ENCODE measurements at regions not wholly inside any gene's neighbourhood (a gene's known extent, or its start where the extent isn't known, plus 50 kb on each side); places are given as distances from the start of the nearest gene placed in this dataset.

DNA sequence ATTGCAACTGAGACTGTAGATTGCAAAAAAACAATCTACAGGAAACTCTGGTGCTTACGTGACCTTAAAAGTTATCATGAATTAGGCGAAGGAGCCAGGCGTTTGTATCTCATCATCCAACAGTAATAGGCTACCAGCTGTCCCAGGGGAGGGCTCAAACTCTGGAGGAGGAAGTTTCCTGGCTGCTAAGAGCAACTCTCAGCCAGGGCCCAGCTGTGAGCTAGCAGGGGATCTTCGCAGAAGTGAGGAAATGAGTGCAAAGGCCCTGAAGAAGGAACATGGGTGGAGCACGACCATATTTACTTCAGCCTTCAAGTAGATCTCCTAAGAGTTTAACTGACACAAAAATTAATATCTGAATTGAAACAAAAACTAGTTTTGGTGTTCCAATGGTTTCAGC, 686.9 kb upstream of the MAP3K7 start:
- Histone ChIP-seq H3K9ac (ENCODE audit: low read depth, low read length) (no peak overlapping the region), H3K9me3 (ENCODE audit: control insufficient read depth, insufficient read depth, low read length) (no peaks in the 10 kb centered on the region), H3K4me1 (ENCODE audit: control insufficient read depth, insufficient read depth, low read length) (no peaks in the 10 kb centered on the region), H3K36me3 (ENCODE audit: control insufficient read depth, insufficient read depth, low read length) (no peaks in the 10 kb centered on the region), H3K27me3 (ENCODE audit: control insufficient read depth, insufficient read depth, low read length) (no peaks in the 10 kb centered on the region), H3K4me3 (ENCODE audit: low read depth, low read length) (no peak overlapping the region)

GRCh38 chr6:91271807-91272206, 684.9 kb upstream of the MAP3K7 start:
- H3K36me3 ChIP-seq (ENCODE audit: control insufficient read depth, insufficient read depth, low read length) = no peaks in the 10 kb centered on the region
- H3K4me3 ChIP-seq (ENCODE audit: low read depth, low read length) = no peak overlapping the region
- no peak overlapping the region for H3K9ac ChIP-seq (ENCODE audit: low read depth, low read length)
- H3K9me3 ChIP-seq (ENCODE audit: control insufficient read depth, insufficient read depth, low read length) = no peaks in the 10 kb centered on the region
- H3K27me3 ChIP-seq (ENCODE audit: control insufficient read depth, insufficient read depth, low read length) = no peaks in the 10 kb centered on the region
- no peaks in the 10 kb centered on the region for H3K4me1 ChIP-seq (ENCODE audit: control insufficient read depth, insufficient read depth, low read length)

GRCh38 chr6:91268941-91269340, 682.1 kb upstream of the MAP3K7 start:
- H3K4me1 ChIP-seq (ENCODE audit: control insufficient read depth, insufficient read depth, low read length) = no peaks in the 10 kb centered on the region
- H3K9ac ChIP-seq (ENCODE audit: low read depth, low read length) = no peak overlapping the region
- no peak overlapping the region for H3K4me3 ChIP-seq (ENCODE audit: low read depth, low read length)

DNA sequence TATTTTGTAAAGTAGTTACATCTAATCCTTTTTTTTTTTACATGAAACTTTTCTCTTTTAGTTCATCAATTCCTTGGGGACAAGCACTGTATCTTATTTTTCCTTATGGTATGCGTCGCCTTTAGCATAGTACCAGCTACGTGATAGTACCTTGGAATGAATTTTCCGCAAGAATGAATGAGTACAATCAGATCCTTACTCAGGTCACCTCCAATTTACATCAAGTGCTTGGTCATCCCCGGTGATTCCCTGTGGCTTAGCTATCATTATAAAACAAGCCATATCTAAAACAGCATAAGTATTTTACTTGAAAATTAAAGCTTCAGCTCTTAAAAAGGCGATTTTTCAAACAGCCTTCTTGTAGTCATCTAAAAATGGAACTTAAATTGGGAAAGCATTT, 680.4 kb upstream of the MAP3K7 start:
- H3K4me3 ChIP-seq (ENCODE audit: low read depth, low read length) = no peak overlapping the region
- no peak overlapping the region for H3K9ac ChIP-seq (ENCODE audit: low read depth, low read length)
- no peaks in the 10 kb centered on the region for H3K36me3 ChIP-seq (ENCODE audit: control insufficient read depth, insufficient read depth, low read length)
- no peaks in the 10 kb centered on the region for H3K27me3 ChIP-seq (ENCODE audit: control insufficient read depth, insufficient read depth, low read length)
- no peaks in the 10 kb centered on the region for H3K9me3 ChIP-seq (ENCODE audit: control insufficient read depth, insufficient read depth, low read length)
- H3K4me1 ChIP-seq (ENCODE audit: control insufficient read depth, insufficient read depth, low read length) = no peaks in the 10 kb centered on the region

More at GRCh38 chr6:91268941-91269340, 682.1 kb upstream of the MAP3K7 start:
- H3K27me3 ChIP-seq (ENCODE audit: control insufficient read depth, insufficient read depth, low read length) = no peaks in the 10 kb centered on the region
- H3K36me3 ChIP-seq (ENCODE audit: control insufficient read depth, insufficient read depth, low read length) = no peaks in the 10 kb centered on the region
- H3K9me3 ChIP-seq (ENCODE audit: control insufficient read depth, insufficient read depth, low read length) = no peaks in the 10 kb centered on the region

- H3K27me3 ChIP-seq (ENCODE audit: control insufficient read depth, insufficient read depth, low read length) = no peaks in the 10 kb centered on the region
- no peaks in the 10 kb centered on the region for H3K9me3 ChIP-seq (ENCODE audit: control insufficient read depth, insufficient read depth, low read length)
- H3K4me3 ChIP-seq (ENCODE audit: low read depth, low read length) = no peak overlapping the region
- no peak overlapping the region for H3K9ac ChIP-seq (ENCODE audit: low read depth, low read length)
- H3K4me1 ChIP-seq (ENCODE audit: control insufficient read depth, insufficient read depth, low read length) = no peaks in the 10 kb centered on the region
- H3K36me3 ChIP-seq (ENCODE audit: control insufficient read depth, insufficient read depth, low read length) = no peaks in the 10 kb centered on the region
These were observed 679.3 kb upstream of the MAP3K7 start for GRCh38 chr6:91266156-91266555.

GRCh38 chr6:91243436-91243835, 656.6 kb upstream of the MAP3K7 start:
- H3K9me3 ChIP-seq (ENCODE audit: control insufficient read depth, insufficient read depth, low read length) = no peaks in the 10 kb centered on the region
- H3K4me1 ChIP-seq (ENCODE audit: control insufficient read depth, insufficient read depth, low read length) = no peaks in the 10 kb centered on the region
- H3K4me3 ChIP-seq (ENCODE audit: low read depth, low read length) = no peak overlapping the region
- no peaks in the 10 kb centered on the region for H3K27me3 ChIP-seq (ENCODE audit: control insufficient read depth, insufficient read depth, low read length)
- H3K36me3 ChIP-seq (ENCODE audit: control insufficient read depth, insufficient read depth, low read length) = no peaks in the 10 kb centered on the region
- H3K9ac ChIP-seq (ENCODE audit: low read depth, low read length) = no peak overlapping the region

- Histone ChIP-seq H3K27me3 (ENCODE audit: control insufficient read depth, insufficient read depth, low read length) (no peaks in the 10 kb centered on the region), H3K9ac (ENCODE audit: low read depth, low read length) (no peak overlapping the region), H3K9me3 (ENCODE audit: control insufficient read depth, insufficient read depth, low read length) (no peaks in the 10 kb centered on the region), H3K36me3 (ENCODE audit: control insufficient read depth, insufficient read depth, low read length) (no peaks in the 10 kb centered on the region), H3K4me3 (ENCODE audit: low read depth, low read length) (no peak overlapping the region), H3K4me1 (ENCODE audit: control insufficient read depth, insufficient read depth, low read length) (no peaks in the 10 kb centered on the region)
These were observed 655.7 kb upstream of the MAP3K7 start for GRCh38 chr6:91242614-91242949.

DNA sequence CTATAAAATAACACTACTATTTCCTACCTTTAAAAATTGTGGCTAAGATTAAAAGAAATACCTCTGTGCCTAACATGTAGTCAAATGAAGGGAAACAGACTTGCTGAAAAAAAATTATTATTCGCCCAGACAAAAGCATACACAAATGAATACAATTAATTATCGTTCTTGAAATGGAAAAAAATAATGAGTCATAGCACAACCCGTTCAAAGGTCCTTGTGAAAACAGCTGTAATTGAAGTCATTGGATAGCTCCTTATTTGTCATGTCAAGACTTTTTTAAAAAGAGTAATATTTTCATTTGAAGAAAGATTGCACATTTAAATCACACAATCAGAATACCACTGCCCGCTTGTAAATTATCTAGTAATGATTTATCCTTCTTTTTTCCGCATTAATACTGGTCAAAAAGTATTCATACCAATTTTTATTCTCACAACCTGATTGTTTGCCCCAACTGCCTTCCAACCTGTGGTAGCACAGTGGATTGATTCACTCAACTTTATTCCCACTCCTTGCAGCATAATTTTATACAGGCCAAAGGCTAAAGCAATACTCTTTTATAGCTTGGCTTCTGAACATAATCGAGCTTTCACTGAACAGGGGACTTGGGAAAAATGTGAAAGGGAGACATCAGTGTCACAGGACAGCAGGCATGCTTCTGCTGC, 655.2 kb upstream of the MAP3K7 start:
- Histone ChIP-seq H3K4me3 (ENCODE audit: low read depth, low read length) (no peak overlapping the region), H3K36me3 (ENCODE audit: control insufficient read depth, insufficient read depth, low read length) (no peaks in the 10 kb centered on the region), H3K9ac (ENCODE audit: low read depth, low read length) (no peak overlapping the region), H3K4me1 (ENCODE audit: control insufficient read depth, insufficient read depth, low read length) (no peaks in the 10 kb centered on the region), H3K27me3 (ENCODE audit: control insufficient read depth, insufficient read depth, low read length) (no peaks in the 10 kb centered on the region), H3K9me3 (ENCODE audit: control insufficient read depth, insufficient read depth, low read length) (no peaks in the 10 kb centered on the region)

DNA sequence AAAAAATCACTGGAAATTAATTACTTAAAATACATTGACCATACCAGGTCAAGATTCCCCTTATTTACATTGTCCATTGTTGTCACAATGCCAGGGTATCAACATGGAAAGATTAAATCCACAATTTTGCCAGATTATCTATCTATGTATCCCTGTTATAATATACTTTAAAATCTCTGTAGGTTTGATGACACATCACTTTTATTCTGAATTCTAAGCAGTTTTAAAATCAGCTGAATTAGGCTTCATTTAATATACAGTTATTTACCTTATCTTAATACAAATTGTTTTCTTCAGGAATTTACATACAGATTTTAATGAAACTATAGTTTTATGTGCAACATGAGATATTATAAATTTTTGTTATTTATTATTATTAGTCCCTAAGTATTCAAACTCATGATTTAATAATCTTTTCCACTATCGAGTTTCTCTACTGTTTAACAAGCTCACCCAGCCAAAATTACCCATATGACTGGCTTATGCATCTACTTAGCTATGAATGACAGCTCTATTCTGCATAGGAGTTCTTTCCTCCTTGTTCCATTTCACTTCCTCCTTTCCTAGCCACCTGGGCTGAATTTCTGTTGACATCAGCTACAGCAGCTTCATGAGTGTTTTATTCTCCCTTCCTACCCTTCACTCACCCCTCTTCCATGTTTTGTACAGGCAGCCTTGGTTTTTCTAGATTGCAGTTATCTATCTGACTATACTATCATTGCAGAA, 654.2 kb upstream of the MAP3K7 start:
- no peak overlapping the region for H3K9ac ChIP-seq (ENCODE audit: low read depth, low read length)
- no peaks in the 10 kb centered on the region for H3K4me1 ChIP-seq (ENCODE audit: control insufficient read depth, insufficient read depth, low read length)
- no peaks in the 10 kb centered on the region for H3K27me3 ChIP-seq (ENCODE audit: control insufficient read depth, insufficient read depth, low read length)
- no peak overlapping the region for H3K4me3 ChIP-seq (ENCODE audit: low read depth, low read length)
- no peaks in the 10 kb centered on the region for H3K36me3 ChIP-seq (ENCODE audit: control insufficient read depth, insufficient read depth, low read length)
- no peaks in the 10 kb centered on the region for H3K9me3 ChIP-seq (ENCODE audit: control insufficient read depth, insufficient read depth, low read length)

DNA sequence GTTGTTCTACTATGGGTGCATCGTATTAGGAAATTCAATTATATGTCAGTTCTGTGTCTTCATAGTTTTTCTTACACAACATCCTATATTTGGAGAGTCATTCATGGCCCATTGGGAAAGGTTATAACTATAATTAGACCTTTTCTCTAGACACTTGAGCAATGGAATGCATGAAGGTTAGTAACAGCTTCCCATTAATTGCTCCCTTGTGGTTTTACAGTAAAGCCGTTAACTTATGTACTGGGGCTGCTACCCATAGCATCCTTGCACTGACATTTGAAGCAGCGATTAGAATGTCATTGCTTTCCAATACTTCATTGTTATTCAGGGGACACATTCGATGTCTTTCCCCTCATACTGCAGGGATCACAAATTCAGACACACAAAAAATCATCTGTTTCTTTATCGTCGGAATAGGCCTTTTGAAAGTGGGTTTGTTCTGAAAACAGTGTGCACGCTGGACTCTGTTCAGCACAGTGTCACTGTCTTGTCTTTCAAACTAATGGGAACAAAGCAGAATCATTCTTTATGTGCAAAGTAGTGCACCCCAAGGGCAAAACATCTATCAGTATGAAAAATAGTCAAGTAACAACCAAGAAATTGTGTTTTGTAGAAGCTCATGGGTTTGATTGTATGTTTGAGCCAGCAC, 634.3 kb upstream of the MAP3K7 start:
- Histone ChIP-seq H3K4me3 (ENCODE audit: low read depth, low read length) (no peak overlapping the region), H3K4me1 (ENCODE audit: control insufficient read depth, insufficient read depth, low read length) (no peaks in the 10 kb centered on the region), H3K27me3 (ENCODE audit: control insufficient read depth, insufficient read depth, low read length) (no peaks in the 10 kb centered on the region), H3K36me3 (ENCODE audit: control insufficient read depth, insufficient read depth, low read length) (no peaks in the 10 kb centered on the region), H3K9ac (ENCODE audit: low read depth, low read length) (no peak overlapping the region), H3K9me3 (ENCODE audit: control insufficient read depth, insufficient read depth, low read length) (no peaks in the 10 kb centered on the region)

- no peak overlapping the region for H3K4me3 ChIP-seq (ENCODE audit: low read depth, low read length)
- no peaks in the 10 kb centered on the region for H3K9me3 ChIP-seq (ENCODE audit: control insufficient read depth, insufficient read depth, low read length)
- no peaks in the 10 kb centered on the region for H3K36me3 ChIP-seq (ENCODE audit: control insufficient read depth, insufficient read depth, low read length)
- H3K9ac ChIP-seq (ENCODE audit: low read depth, low read length) = no peak overlapping the region
- no peaks in the 10 kb centered on the region for H3K27me3 ChIP-seq (ENCODE audit: control insufficient read depth, insufficient read depth, low read length)
- no peaks in the 10 kb centered on the region for H3K4me1 ChIP-seq (ENCODE audit: control insufficient read depth, insufficient read depth, low read length)
These were observed 626.5 kb upstream of the MAP3K7 start for GRCh38 chr6:91213229-91213901.
